ENCODE measurements at regions not wholly inside any gene's neighbourhood (a gene's known extent, or its start where the extent isn't known, plus 50 kb on each side); places are given as distances from the start of the nearest gene placed in this dataset.
"Not testable (repeated sequence)": the region's sequence is repeated elsewhere in the genome, so short reads cannot be mapped to it uniquely, and the experiment has no call there.

GRCh38 chr17:63295839-63296590, 150.1 kb downstream of the CYB561 start:
- DNase-seq: no peak

- DNase-seq: not testable (repeated sequence)
These were observed 147.2 kb downstream of the CYB561 start for GRCh38 chr17:63298916-63299315.

DNA sequence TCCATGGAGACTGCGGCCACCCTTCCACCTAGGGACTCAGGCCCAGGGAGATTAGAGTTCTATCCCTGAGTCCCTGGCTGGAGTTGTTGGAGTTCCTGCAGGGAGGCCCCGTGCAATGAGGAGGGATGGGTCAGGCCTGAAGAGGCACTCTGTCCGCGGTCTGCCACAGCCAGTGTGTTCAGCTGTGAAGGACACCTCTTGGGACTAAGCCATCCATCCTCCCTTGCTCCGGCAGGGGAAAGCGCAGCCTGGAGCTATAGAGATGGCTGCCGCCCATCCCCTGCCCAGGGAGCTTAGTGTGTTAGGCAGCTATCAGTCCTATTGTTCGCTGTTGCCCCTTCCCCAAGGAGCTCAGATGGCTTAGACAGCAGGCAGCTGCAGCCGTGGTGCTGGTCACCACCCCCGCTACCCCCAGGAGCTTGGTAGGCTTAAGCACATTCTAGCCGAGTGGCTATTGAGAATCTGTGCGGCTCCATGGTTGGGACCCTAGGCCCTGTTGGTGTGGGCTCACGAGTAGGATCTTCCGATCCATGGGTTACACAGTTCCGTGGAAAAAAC, 141.3 kb downstream of the CYB561 start:
- no peak for DNase-seq

GRCh38 chr17:63305857-63306256, 140.2 kb downstream of the CYB561 start:
- DNase-seq: no peak

GRCh38 chr17:63306855-63307254, 139.3 kb downstream of the CYB561 start:
- no peak for DNase-seq

GRCh38 chr17:63308272-63308671, 137.8 kb downstream of the CYB561 start:
- DNase-seq: no peak

GRCh38 chr17:63309021-63309420, 137.1 kb downstream of the CYB561 start:
- no peak for DNase-seq

- DNase-seq: no peak
These were observed 134.6 kb downstream of the CYB561 start for GRCh38 chr17:63311416-63311937.

GRCh38 chr17:63314761-63315160, 131.3 kb downstream of the CYB561 start:
- no peak for DNase-seq

DNA sequence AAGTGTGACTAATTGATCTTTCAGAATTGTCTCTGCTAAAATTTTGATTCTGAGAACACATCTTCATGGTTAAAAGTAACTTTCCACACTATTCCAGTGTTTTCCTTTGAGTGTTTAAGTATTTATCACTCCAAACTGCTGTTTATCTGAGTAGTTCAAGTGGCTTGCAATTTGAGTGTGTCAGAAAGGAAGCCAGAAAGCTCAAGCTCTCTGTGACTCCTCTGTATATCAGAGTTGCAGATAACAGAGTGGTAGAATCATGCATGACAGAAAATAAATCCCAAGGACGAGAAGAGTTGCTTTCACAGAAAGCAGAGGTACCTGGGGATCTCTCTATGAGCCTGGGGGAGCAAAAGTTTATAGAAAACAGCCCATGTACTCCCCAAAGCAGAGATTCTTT, 130.0 kb downstream of the CYB561 start:
- no peak for DNase-seq

DNA sequence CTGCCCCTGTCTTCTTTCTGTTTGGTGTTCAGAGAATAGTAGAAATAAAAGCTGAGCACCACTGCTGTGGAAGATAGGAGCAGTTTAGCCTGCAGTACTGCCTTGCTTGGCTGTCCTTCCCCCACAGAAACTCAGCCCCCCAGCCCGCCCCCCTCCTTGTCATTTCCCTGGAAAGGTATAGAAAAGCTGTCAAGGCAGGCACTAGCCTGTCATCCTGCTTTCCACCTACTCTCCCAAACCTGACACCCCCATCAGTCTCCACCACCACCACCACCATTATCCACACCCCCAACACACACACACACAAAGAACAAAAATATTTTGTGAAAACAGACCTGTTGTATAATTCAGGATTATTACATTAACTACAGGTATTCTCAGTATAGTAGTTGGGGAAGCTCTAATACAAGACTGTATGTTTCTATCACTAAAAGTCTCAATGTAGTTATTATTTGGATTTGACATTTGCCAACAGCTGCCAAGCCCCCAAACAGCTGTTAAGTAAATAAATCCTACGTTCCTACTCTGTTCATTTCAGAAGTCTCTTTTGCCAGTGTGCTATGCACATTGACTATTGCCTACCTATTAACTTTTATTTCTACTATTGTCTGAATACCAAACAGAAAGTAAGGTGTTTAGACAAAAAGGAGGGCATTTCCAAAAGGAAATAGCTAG, 128.8 kb downstream of the CYB561 start:
- DNase-seq: no peak

DNA sequence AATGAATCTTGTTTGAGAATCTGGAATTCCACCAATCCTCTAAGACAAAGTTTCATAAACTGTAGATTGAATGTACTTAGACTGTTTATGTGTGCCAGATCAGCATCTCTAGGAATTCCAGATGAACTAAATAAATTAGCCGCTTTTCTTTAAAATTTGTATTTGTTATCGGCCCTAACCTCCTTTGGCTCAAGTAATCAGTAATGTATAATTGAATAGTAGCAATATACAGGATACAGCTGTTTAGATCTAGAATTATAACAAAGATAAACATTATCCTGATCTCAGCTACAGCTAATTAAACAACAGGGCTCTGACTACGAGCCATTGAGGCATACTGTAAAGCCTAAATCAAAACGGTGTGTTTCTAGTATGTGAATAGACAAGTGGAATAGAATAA, 120.3 kb downstream of the CYB561 start:
- no peak for DNase-seq

GRCh38 chr17:63329876-63330275, 116.2 kb downstream of the CYB561 start:
- no peak for DNase-seq

- DNase-seq: no peak
These were observed 114.6 kb downstream of the CYB561 start for GRCh38 chr17:63331301-63332061.

GRCh38 chr17:63332286-63332685, 113.8 kb downstream of the CYB561 start:
- no peak for DNase-seq

DNA sequence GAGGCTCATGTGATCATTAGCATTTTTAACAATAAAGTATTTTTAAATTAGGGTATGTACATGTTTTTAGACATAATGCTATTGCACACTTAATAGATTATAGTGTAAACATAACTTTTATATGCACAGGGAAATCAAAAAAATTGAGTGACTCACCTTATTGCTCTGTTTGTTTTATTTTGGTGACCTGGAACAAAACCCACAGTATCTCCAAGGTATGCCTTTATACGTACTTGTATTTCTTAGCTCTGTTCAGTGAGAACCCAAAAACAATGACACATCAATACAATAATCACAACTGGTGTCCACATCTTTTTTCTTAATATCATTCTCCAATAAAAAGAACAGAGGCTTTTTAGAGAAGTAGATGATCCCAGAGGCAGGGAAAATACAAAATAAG, 112.2 kb downstream of the CYB561 start:
- DNase-seq: no peak

DNA sequence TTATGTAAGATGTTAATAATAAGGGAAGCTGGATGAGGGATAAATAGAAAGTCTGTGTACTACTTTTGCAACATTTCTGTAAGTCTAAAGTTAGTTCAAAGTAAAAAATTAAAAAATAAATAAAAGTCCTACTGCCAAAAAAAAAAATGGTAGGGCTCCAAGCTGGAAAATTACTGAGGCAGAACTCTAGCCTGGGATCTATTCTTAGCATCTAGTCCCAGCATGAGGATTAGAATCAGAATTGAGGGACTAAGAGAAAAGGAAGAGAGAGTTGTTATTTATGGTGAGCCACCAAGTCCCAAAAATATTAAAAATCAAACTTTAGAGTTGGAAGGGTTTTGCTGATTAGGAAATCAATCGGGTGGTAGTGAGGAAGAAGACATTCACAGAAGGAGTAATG, 110.3 kb downstream of the CYB561 start:
- DNase-seq: no peak

- no peak for DNase-seq
These were observed 108.5 kb downstream of the CYB561 start for GRCh38 chr17:63337579-63337978.

DNA sequence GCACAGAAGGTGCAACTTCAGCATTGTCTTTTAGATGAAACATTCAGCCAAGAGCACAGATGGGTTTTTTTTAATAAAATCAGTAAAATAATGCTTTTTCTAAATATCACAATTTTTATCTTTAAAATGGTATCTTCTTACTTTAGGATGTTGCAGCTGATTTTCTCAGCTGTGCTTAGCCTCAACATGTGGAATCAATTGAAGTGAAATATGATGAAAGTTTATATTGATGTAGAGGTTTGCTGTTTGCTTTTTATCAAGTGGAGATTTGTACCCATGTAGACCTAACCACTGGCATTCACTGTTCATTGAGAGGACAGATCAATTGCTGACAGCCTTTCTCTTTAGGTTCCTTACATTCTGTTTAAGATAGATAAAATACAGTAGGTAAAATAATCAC, 107.8 kb downstream of the CYB561 start:
- no peak for DNase-seq

DNA sequence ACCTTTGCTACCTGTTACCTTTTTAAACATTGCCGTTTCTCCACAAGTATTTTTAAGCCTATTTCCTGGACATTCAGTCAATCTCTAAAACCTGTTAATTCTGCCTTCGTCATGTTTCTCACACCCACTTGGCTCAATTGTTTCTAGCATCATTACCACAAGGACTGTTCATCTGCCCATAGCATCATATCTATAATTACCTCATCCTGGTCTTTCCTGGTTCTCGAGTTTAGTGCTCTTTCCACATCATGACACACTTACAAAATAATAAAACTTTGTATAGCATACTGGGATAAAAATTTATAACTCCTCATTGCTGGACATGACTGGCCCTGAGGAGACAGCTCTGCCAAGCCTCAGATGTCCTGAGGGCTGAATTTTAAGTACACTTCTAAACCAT, 104.8 kb downstream of the CYB561 start:
- no peak for DNase-seq

DNA sequence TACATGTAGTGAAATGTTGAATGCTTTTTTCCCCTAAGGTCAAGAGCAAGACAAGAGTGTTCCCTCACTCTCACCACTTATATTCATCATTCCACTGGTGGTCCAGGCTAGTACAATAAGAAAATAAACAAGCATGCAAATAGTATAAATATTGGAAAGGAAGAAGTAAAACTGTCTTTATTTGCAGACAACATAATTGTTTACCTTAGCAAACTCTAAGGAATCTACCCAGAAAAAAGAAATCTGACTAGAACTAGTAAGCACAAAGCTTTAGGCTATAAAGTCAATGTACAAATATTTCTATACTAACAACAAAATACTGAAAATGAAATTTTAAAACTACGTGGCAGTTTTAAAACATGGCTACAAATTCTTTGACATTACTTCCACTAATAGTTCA, 101.7 kb downstream of the CYB561 start:
- no peak for DNase-seq

DNA sequence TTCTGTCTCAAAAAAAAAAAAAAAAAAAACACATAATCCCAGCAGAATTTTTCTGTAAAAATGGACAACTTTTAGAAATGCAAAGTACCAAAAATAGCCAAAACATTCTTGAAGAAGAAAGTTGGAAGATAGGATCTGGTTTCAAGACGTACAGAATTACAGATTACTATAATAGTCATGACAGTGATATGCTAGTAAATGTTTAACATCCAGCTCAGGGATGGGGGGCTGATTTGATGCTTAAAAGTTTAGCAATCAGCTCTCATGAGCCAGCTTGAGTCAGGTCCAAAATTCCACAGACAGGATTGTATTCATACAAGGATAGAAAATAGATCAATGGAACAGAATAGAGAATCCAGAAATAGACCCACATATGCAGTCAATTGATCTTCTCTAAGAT, 100.5 kb downstream of the CYB561 start:
- DNase-seq: no peak

DNA sequence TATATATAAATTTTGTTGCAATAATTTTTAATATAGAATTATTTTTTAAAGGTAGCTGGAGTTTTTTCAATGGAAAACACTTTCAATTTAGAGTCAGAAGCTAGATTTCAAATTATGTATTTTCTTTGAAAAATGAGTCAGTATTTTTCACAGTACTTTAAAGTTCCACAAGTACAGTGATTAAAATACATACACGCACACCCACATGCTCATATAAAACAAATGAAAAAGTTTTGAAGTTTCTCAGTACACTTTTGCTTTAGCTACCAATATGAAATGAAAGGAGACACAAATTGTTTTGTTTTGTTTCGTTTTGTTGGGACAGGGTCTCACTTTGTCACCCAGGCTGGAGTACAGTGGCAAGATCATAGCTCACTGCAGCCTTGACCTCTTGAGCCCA, 98.6 kb downstream of the CYB561 start:
- no peak for DNase-seq

Measured in NCI-H187 treated with DMSO at 0.1 percent for 48 hours (cell line).